Coronary artery (tissue), 2 donors: ENCODE measurements at regions not wholly inside any gene's neighbourhood (a gene's known extent, or its start where the extent isn't known, plus 50 kb on each side); places are given as distances from the start of the nearest gene placed in this dataset.
"Not testable (repeated sequence)": the region's sequence is repeated elsewhere in the genome, so short reads cannot be mapped to it uniquely, and the experiment has no call there.

Experiments used
- DNase-seq: peaks from one replicate; pipeline ENCODE4 v3.0.0-alpha.2; 2017; ENCODE audit warnings: low spot score
- H3K27ac ChIP-seq, 2 donors: fragments of 200-600 bp; sonication (generic); one replicate each; pipeline ENCODE4 v1.5.1; 2016 to 2019
- H3K4me3 ChIP-seq: fragments of 200-600 bp; sonication (generic); 2 replicates; pipeline ENCODE4 v1.5.1; 2016; ENCODE audit warnings: mild to moderate bottlenecking, moderate library complexity
- TF ChIP-seq, protein P1 (sequence below): fragments of 200-600 bp; sonication (generic); IDR thresholded peaks from one replicate; pipeline ENCODE4 v1.5.1; 2019; ENCODE audit warnings: antibody characterized with exemption

DNA sequence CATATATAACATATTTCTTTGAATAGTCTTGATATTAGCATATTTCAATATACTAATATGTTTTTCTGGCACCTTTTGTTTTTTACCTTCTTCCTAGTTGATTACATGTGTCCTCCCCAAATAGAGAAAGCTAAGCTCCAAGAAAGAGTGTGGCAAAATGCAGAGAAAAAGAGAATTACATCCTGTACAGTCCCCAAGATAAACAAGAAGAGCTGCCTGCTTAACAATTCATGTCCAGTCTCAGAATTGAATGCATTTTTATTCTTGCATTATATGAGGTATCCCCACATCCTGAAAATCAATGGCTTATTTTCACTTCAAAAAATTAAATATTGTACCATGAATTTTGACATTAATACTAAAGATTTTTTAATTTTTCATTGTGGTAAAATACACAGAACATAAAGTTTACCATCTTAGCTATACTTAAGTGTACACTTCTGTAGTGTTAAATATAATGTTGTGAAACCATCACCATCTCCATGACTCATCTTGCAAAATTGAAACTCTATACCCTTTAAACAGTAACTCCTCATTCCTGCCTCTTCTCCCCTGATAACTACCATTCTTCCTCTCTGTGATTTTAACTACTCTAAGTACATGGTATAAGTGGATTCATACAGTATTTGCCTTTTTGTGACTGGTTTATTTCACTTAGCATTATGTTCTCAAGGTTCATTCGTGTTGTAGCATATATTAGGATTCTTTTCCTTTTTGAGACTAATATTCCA is 490.3 kb downstream of the COL12A1 start:
- no peak overlapping the region for H3K4me3 ChIP-seq
- TF ChIP-seq, protein P1, sequence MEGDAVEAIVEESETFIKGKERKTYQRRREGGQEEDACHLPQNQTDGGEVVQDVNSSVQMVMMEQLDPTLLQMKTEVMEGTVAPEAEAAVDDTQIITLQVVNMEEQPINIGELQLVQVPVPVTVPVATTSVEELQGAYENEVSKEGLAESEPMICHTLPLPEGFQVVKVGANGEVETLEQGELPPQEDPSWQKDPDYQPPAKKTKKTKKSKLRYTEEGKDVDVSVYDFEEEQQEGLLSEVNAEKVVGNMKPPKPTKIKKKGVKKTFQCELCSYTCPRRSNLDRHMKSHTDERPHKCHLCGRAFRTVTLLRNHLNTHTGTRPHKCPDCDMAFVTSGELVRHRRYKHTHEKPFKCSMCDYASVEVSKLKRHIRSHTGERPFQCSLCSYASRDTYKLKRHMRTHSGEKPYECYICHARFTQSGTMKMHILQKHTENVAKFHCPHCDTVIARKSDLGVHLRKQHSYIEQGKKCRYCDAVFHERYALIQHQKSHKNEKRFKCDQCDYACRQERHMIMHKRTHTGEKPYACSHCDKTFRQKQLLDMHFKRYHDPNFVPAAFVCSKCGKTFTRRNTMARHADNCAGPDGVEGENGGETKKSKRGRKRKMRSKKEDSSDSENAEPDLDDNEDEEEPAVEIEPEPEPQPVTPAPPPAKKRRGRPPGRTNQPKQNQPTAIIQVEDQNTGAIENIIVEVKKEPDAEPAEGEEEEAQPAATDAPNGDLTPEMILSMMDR: no peak

DNA sequence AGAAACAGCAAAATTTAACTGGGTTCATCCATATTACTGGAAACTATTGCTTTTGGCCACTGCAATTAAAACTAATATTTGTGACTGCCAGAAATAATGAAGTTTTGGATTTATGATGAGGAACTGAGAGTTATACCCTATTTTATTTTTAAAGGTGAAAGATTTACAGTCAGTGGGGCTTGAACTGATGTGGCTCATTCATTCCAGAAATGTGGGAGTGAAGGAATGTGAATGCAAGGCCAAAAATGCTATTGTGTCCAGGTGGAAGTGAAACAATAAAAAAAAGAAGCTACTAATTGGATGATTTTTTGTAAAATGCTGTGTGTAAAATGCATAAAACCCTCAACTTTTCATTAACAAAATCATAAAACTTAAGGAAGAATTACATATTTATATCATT is 491.9 kb downstream of the COL12A1 start:
- TF ChIP-seq, protein P1: no peak
- DNase-seq: no peak
- Histone ChIP-seq H3K27ac (no peak overlapping the region), H3K4me3 (no peak overlapping the region)

More for the DNA sequence above, 490.3 kb downstream of the COL12A1 start:
- DNase-seq: no peak
- H3K27ac ChIP-seq: no peak overlapping the region

DNA sequence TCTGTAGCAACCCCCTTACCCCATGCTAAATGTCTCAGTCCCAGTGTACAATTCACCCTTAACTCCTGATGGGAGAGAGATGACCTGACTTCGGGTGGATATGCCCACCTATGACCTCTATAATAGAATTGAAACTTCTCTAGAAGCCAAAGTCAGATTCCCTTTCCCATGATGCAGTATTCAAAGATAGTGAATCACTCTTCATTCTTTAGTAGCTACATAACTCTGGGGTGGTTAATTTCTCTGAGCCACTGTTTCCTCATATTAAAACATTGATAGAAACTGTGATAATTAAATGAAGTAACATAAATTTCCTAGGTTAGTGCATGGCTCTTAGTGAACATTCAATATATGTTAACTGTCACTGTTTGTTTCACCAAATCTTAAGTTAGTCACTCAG is 500.4 kb downstream of the COL12A1 start:
- no peak for DNase-seq
- Histone ChIP-seq H3K4me3 (no peak overlapping the region), H3K27ac (no peak overlapping the region)
- TF ChIP-seq, protein P1: no peak

DNA sequence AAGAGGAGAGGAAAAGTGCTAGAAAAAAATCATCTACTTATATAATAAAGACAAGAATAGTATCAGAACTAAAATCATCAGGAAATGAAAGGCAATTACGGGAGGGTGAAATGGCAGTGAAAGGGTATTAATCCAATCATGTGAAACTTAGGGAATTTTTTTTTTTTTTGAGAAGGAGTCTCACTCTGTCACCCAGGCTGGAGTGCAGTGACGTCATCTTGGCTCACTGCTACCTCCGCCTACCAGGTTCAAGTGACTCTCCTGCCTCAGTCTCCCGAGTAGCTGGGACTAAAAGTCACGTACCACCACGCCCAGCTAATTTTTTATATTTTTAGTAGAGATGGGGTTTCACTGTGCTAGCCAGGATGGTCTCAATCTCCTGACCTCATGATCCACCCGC is 501.3 kb downstream of the COL12A1 start:
- not testable (repeated sequence) for DNase-seq, H3K27ac ChIP-seq, H3K4me3 ChIP-seq

DNA sequence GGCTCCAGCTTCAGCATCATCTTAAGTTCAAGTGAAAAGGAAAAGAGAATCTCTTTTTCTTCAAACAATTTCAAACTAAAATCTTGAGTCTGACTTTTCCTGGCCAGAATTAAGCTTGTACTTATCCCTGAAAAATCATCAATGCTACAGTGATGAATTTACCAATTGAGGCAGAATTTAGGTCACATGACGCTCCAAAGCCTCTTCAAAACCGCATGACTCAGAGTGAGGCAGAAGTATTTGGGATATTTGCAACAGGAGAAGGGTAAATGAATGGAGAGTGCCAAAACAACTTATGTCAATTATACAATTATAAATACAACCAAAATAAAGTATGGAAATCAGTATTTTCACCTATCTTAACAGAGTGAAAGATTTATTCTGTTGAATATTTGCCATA is 515.5 kb downstream of the COL12A1 start:
- no peak for DNase-seq

DNA sequence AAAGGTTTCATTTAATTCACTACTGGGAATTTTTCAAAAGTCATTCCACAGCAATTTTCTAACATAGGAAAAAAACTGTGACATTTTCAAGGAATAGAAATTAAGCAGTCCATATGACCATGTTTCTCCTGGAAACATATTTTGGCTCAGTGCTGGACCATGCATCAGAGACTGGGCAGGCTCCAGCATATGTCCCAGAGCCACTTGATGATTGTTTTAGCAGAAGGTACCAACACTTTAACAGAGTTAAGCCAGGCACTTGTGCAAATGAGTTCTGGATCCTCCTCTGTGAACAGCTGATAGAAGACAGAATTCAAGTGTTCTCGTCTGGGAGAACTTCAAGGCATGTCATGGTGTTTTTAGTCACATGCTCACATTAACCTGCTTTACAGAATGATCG is 516.3 kb downstream of the COL12A1 start:
- DNase-seq: no peak
- Histone ChIP-seq H3K27ac (no peak overlapping the region), H3K4me3 (no peak overlapping the region)
- TF ChIP-seq, protein P1: no peak

More for the DNA sequence above, 515.5 kb downstream of the COL12A1 start:
- TF ChIP-seq, protein P1: no peak
- Histone ChIP-seq H3K27ac (no peak overlapping the region), H3K4me3 (no peak overlapping the region)

DNA sequence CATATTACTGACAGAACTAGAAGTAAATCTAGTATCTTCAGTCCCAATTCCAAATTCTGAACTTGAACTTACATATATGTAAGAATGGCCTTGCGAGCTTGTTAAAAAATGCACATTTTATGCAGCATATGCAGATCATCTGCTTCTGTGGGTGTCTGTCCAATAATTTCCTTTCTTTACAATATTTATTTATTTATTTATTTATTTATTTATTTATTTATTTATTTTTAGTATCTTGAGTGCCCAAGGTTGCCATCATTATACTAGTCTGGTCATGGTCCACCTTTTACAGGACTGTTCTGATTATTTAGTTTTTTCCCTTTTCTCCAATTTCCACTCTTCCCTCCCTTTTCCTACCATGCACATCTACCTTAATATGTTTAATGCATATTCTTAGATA is 528.4 kb downstream of the COL12A1 start:
- DNase-seq: no peak
- no peak overlapping the region for H3K27ac ChIP-seq
- TF ChIP-seq, protein P1: no peak
- no peak overlapping the region for H3K4me3 ChIP-seq
